GM12864 (cell line): ENCODE measurements at regions not wholly inside any gene's neighbourhood (a gene's known extent, or its start where the extent isn't known, plus 50 kb on each side); places are given as distances from the start of the nearest gene placed in this dataset.

ENCODE experiments used
- DNase-seq: peaks from one replicate; pipeline ENCODE4 v3.0.0-alpha.2; 2011; ENCODE audit warnings: low read depth
- H3K4me3 ChIP-seq: 2 replicates; pipeline ENCODE4 v1.5.1; 2011; ENCODE audit warnings: mild to moderate bottlenecking, low read depth, low read length, control low read depth
- CTCF ChIP-seq: IDR thresholded peaks from 2 replicates; pipeline ENCODE4 v1.5.1; 2011; ENCODE audit warnings: low read depth, mild to moderate bottlenecking, moderate library complexity, low read length, control low read depth, inconsistent platforms; ENCODE audit errors: missing control alignments

DNA sequence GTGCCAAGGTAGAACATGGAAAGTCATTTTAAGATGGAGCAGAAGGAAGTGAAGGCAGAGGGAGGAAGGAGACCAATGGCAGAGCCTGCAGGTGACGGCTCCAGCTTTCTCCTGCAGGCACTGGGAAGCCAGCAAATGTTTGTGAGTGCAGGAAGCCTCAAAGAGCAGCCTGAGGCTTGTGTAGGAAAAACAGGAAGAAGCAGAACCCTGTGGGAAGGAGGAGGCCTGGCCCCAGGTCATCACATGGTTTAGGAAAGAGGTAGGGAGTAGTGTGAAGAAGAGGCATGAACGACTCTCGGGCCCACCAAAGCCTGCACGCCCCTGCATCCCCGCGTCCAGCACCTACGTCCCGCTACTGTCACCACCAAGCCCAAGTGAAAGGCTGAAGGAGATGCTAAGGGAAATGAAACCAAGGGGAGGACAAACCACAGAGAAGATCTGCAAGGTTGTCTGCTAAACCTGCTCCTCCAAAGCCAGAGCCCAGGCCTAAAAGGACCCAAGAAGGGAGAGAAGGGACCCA lies 151.5 kb downstream of the CHST1 start:
- H3K4me3 ChIP-seq: no peak overlapping the region
- no peak for DNase-seq
- no peak for TF ChIP-seq CTCF

- DNase-seq: no peak
- no peak for TF ChIP-seq CTCF
- H3K4me3 ChIP-seq: no peak overlapping the region
These were observed 152.8 kb downstream of the CHST1 start for GRCh38 chr11:45512471-45513148.

GRCh38 chr11:45511566-45511965 lies 153.9 kb downstream of the CHST1 start:
- DNase-seq: no peak
- TF ChIP-seq CTCF: no peak

GRCh38 chr11:45507916-45508315 lies 157.5 kb downstream of the CHST1 start:
- DNase-seq: no peak
- no peak for TF ChIP-seq CTCF
- no peak overlapping the region for H3K4me3 ChIP-seq

More at GRCh38 chr11:45511566-45511965, 153.9 kb downstream of the CHST1 start:
- no peak overlapping the region for H3K4me3 ChIP-seq

DNA sequence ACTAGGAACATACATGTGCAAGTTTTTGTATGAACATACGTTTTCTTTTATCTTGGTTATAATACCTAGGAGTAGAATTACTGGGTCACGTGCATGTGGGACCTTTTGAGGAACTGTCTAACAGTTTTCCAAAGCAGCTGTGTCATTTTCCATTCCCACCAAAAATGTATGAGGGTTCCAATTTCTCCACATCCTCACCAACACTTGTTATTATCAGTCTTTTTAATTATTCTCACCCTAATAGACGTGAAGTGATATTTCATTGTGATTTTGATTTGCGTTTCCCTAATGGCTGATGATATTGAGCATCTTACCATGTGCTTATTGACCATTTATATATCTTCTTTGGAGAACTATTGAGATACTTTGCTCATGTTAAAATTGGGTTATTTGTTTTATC lies 162.1 kb downstream of the CHST1 start:
- no peak for TF ChIP-seq CTCF
- H3K4me3 ChIP-seq: no peak overlapping the region
- no peak for DNase-seq

DNA sequence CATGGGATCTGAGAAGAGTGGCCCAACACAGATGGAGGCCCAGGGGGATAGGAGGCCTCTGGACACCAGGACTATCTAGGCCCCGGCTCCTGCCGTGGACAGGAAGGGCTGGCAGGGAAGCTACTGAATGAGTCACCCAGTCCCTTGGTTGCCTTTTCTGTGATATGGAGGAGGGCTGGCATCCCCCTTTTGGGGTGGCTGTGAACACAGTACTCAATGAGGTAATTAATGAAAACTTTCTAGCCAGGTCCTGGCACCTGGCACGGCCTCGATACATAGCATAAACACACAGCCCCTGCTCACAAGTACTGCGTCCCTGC lies 163.2 kb downstream of the CHST1 start:
- no peak for DNase-seq
- H3K4me3 ChIP-seq: no peak overlapping the region
- no peak for TF ChIP-seq CTCF

- DNase-seq: no peak
- no peak overlapping the region for H3K4me3 ChIP-seq
- TF ChIP-seq CTCF: no peak
These were observed 163.8 kb downstream of the CHST1 start for GRCh38 chr11:45501392-45502225.
